HepG2 (cell line): ENCODE measurements at regions not wholly inside any gene's neighbourhood (a gene's known extent, or its start where the extent isn't known, plus 50 kb on each side); places are given as distances from the start of the nearest gene placed in this dataset.

Experiments
- ATAC-seq: fragments of 200-7000 bp; cut with Tn5 transposase; 3 replicates; pipeline ENCODE4 v1.9.1; 2020; ENCODE audit warnings: mild to moderate bottlenecking, moderate library complexity
- BruUV-seq: library from RNA; stranded (reverse); fragments of 400-500 nt; replicated peaks from 2 replicates; lab custom pipeline; 2021; lab: Mats Ljungman, UMichigan
- CTCF ChIA-PET: fragments of 300-600 bp; formaldehyde crosslinking; extraction: SDS; loops from one replicate; lab custom pipeline; 2021; ENCODE audit warnings: low total read pairs, inconsistent platforms, low intra/inter-chr PET ratio; lab: Yijun Ruan, JAX
- POLR2A ChIA-PET: fragments of 350-600 bp; sonication (Branson Sonifier 250); formaldehyde crosslinking; loops from one replicate; lab custom pipeline; 2020; ENCODE audit warnings: antibody characterized with exemption, inconsistent platforms; lab: Yijun Ruan, JAX
- DNase-seq: peaks from one replicate; pipeline ENCODE4 v3.0.0-alpha.2; 2015; ENCODE audit warnings: low spot score
- FAIRE-seq: peaks from 3 replicates; lab custom pipeline; 2011; peaks lifted over from hg19 to GRCh38; lab: Jason Lieb, UNC
- H2AFZ ChIP-seq: one replicate; pipeline ENCODE4 v1.6.1; 2011; ENCODE audit warnings: low read length, inconsistent platforms
- H3K27ac ChIP-seq: fragments of 300-600 bp; 3 replicates; pipeline ENCODE4 v1.8.0; 2011; ENCODE audit warnings: mixed run types, mild to moderate bottlenecking, mixed read lengths, low read length, inconsistent platforms; ENCODE audit not compliant: insufficient read depth; ENCODE audit errors: extremely low read length
- H3K27me3 ChIP-seq, 2 experiments: fragments of 200-600 bp in 1 of 2; 2 replicates in 1 of 2; 3 replicates in 1 of 2; pipeline versions ENCODE4 v1.6.0 to v1.8.0; 2011; ENCODE audit warnings: low read length in 2 of 2, mild to moderate bottlenecking in 2 of 2, moderate library complexity in 2 of 2, inconsistent platforms in 1 of 2; ENCODE audit not compliant: insufficient read depth in 2 of 2, control insufficient read depth in 1 of 2
- H3K36me3 ChIP-seq, 2 experiments: fragments of 200-600 bp in 1 of 2; replicated peaks in 1 of 2; 2 replicates in 1 of 2; 3 replicates in 1 of 2; pipeline versions ENCODE4 v1.5.1 to v1.8.0; 2011; ENCODE audit warnings: low read length in 2 of 2, inconsistent platforms in 1 of 2; ENCODE audit not compliant: insufficient read depth in 2 of 2, control insufficient read depth in 1 of 2
- H3K4me1 ChIP-seq: 2 replicates; pipeline ENCODE4 v1.5.1; 2012; ENCODE audit warnings: low read length, inconsistent platforms; ENCODE audit not compliant: insufficient read depth
- H3K4me2 ChIP-seq: 2 replicates; pipeline ENCODE4 v1.6.0; 2011; ENCODE audit warnings: low read depth, low read length, inconsistent platforms
- H3K4me3 ChIP-seq, 3 experiments: fragments of 200-600 bp in 1 of 3; sonication (generic), shearing (Covaris generic) in 1 of 3; replicated peaks in 1 of 3; 2 replicates each; pipeline ENCODE4 v1.5.1; 2011 to 2016; ENCODE audit warnings: low read length in 3 of 3, inconsistent platforms in 2 of 3, low read depth in 2 of 3, mild to moderate bottlenecking in 2 of 3, control low read depth in 1 of 3, mixed read lengths in 1 of 3; ENCODE audit not compliant: insufficient read depth in 1 of 3
- H3K79me2 ChIP-seq: one replicate; pipeline ENCODE4 v1.6.1; 2011; ENCODE audit warnings: low read length, inconsistent platforms; ENCODE audit not compliant: insufficient read depth
- H3K9ac ChIP-seq: 2 replicates; pipeline ENCODE4 v1.6.0; 2011; ENCODE audit warnings: mild to moderate bottlenecking, low read depth, low read length, inconsistent platforms; ENCODE audit not compliant: insufficient read depth
- H3K9me3 ChIP-seq: 2 replicates; pipeline ENCODE4 v1.5.1; 2012; ENCODE audit warnings: mild to moderate bottlenecking, low read length
- H4K20me1 ChIP-seq: 2 replicates; pipeline ENCODE4 v1.6.0; 2011; ENCODE audit warnings: inconsistent platforms, mild to moderate bottlenecking, low read length, moderate library complexity; ENCODE audit not compliant: insufficient read depth
- CCAR2 ChIP-seq: fragments of 200-400 bp; formaldehyde crosslinking; optimal IDR thresholded peaks from 2 replicates; pipeline ENCODE3; 2018; ENCODE audit warnings: low read depth, mild to moderate bottlenecking, low read length, moderate library complexity
- CREBL2 ChIP-seq: sonication (generic); formaldehyde crosslinking; IDR thresholded peaks from 2 replicates; pipeline ENCODE4 v1.8.1; 2023; ENCODE audit warnings: missing genetic modification reagents, mild to moderate bottlenecking, borderline replicate concordance
- DMAP1 ChIP-seq: IDR thresholded peaks from 2 replicates; pipeline ENCODE4 v1.6.1; 2016
- FOXA3 ChIP-seq: IDR thresholded peaks from 2 replicates; pipeline ENCODE4 v1.6.1; 2016; ENCODE audit warnings: missing genetic modification reagents, missing compliant biosample characterization
- KLF12 ChIP-seq: sonication (generic); formaldehyde crosslinking; IDR thresholded peaks from 2 replicates; pipeline ENCODE4 v1.4.0; 2020; ENCODE audit warnings: missing genetic modification reagents, borderline replicate concordance
- KLF15 ChIP-seq: sonication (generic); formaldehyde crosslinking; IDR thresholded peaks from 2 replicates; pipeline ENCODE4 v1.8.1; 2023; ENCODE audit warnings: borderline replicate concordance, mild to moderate bottlenecking, inconsistent platforms, missing genetic modification reagents, mixed read lengths
- NR2F6 ChIP-seq, 2 experiments: IDR thresholded peaks; 2 replicates each; pipeline ENCODE4 v1.6.1; 2016; ENCODE audit warnings: antibody characterized with exemption in 1 of 2, mild to moderate bottlenecking in 1 of 2
- TCF12 ChIP-seq, 2 experiments: fragments of 450-650 bp in 1 of 2; sonication (generic) in 1 of 2; formaldehyde crosslinking in 1 of 2; IDR thresholded peaks; 2 replicates each; pipeline versions ENCODE4 v1.6.1 to v1.8.0; 2017 to 2022; ENCODE audit warnings: antibody characterized with exemption in 1 of 2, mild to moderate bottlenecking in 1 of 2, missing genetic modification reagents in 1 of 2, moderate library complexity in 1 of 2
- TRIM22 ChIP-seq: fragments of 450-650 bp; IDR thresholded peaks from 2 replicates; pipeline ENCODE4 v1.6.1; 2017
- ZNF160 ChIP-seq: sonication (generic); formaldehyde crosslinking; IDR thresholded peaks from 2 replicates; pipeline ENCODE4 v1.8.0; 2022; ENCODE audit warnings: mild to moderate bottlenecking, inconsistent platforms, missing genetic modification reagents
- ZNF510 ChIP-seq: sonication (generic); formaldehyde crosslinking; IDR thresholded peaks from 2 replicates; pipeline ENCODE4 v1.4.0; 2020; ENCODE audit warnings: low read depth, mild to moderate bottlenecking, missing genetic modification reagents
- WGBS: methylation state at CpG from one replicate; pipeline ENCODE4 v1.1.6; 2017; ENCODE audit warnings: low lambda C conversion rate; 5-methylcytosine and 5-hydroxymethylcytosine counted together
- in situ Hi-C: cut with HindIII; loops from 2 replicates; pipeline ENCODE4 v1.10.0; 2017; ENCODE audit warnings: low pct_unique_long_range_greater_than_20kb; ENCODE audit not compliant: extremely low pct_ligation_motif_present
- intact Hi-C: fragments of 100-400 bp; cut with micrococcal nuclease; formaldehyde crosslinking; loops from one replicate; pipeline ENCODE4 v1.10.0; 2022; ENCODE audit not compliant: unreplicated experiment
- TF ChIP-seq, protein P1 (sequence below): sonication (generic); formaldehyde crosslinking; IDR thresholded peaks from 2 replicates; pipeline ENCODE4 v1.4.0; 2020; ENCODE audit warnings: mild to moderate bottlenecking, missing genetic modification reagents

GRCh38 chr10:2471811-2472210 is 595.5 kb upstream of the PFKP start:
- BruUV-seq = no TSS peak
- in situ Hi-C loops = no loop called here
- no peak for DNase-seq
- TF ChIP-seq CCAR2 (no peak), DMAP1 (CRISPR knock-in tag) (no peak), TRIM22 (no peak), KLF15 (no peak), KLF12 (CRISPR knock-in tag) (no peak), TCF12 (IDR thresholded peaks at IDR 0.05) (no peak), TCF12 (CRISPR knock-in tag; IDR thresholded peaks at IDR 0.05) (no peak), ZNF510 (CRISPR knock-in tag) (no peak), FOXA3 (no peak), ZNF160 (CRISPR knock-in tag) (no peak), CREBL2 (CRISPR knock-in tag) (no peak), NR2F6 (IDR thresholded peaks at IDR 0.05) (no peak), NR2F6 (CRISPR knock-in tag; IDR thresholded peaks at IDR 0.05) (no peak)
- TF ChIP-seq, protein P1, sequence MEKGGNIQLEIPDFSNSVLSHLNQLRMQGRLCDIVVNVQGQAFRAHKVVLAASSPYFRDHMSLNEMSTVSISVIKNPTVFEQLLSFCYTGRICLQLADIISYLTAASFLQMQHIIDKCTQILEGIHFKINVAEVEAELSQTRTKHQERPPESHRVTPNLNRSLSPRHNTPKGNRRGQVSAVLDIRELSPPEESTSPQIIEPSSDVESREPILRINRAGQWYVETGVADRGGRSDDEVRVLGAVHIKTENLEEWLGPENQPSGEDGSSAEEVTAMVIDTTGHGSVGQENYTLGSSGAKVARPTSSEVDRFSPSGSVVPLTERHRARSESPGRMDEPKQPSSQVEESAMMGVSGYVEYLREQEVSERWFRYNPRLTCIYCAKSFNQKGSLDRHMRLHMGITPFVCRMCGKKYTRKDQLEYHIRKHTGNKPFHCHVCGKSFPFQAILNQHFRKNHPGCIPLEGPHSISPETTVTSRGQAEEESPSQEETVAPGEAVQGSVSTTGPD (CRISPR knock-in tag) = no peak
- Histone ChIP-seq H3K4me3 (no peak overlapping the region), H4K20me1 (no peaks in the 10 kb centered on the region), H3K9ac (no peak overlapping the region), H3K4me1 (no peaks in the 10 kb centered on the region), H3K9me3 (no peaks in the 10 kb centered on the region), H3K36me3 (no peaks in the 10 kb centered on the region), H3K4me2 (no peak overlapping the region), H2AFZ (no peak overlapping the region), H3K27me3 (no peaks in the 10 kb centered on the region), H3K27ac (no peak overlapping the region), H3K79me2 (no peaks in the 10 kb centered on the region)
- CTCF ChIA-PET = no interaction called here
- ATAC-seq = no peak
- POLR2A ChIA-PET = no interaction called here
- FAIRE-seq = no peak
- 3% methylated on average over 1 of the region's 1 CpG for WGBS
- intact Hi-C loops = no loop called here
